GM12864 (cell line): ENCODE measurements at regions not wholly inside any gene's neighbourhood (a gene's known extent, or its start where the extent isn't known, plus 50 kb on each side); places are given as distances from the start of the nearest gene placed in this dataset.
"Not testable (repeated sequence)": the region's sequence is repeated elsewhere in the genome, so short reads cannot be mapped to it uniquely, and the experiment has no call there.

ENCODE experiments used
- DNase-seq: peaks from one replicate; pipeline ENCODE4 v3.0.0-alpha.2; 2011; ENCODE audit warnings: low read depth
- H3K4me3 ChIP-seq: 2 replicates; pipeline ENCODE4 v1.5.1; 2011; ENCODE audit warnings: mild to moderate bottlenecking, low read depth, low read length, control low read depth
- CTCF ChIP-seq: IDR thresholded peaks from 2 replicates; pipeline ENCODE4 v1.5.1; 2011; ENCODE audit warnings: low read depth, mild to moderate bottlenecking, moderate library complexity, low read length, control low read depth, inconsistent platforms; ENCODE audit errors: missing control alignments

GRCh38 chr6:34646714-34647113 lies 49.9 kb downstream of the ILRUN start:
- no peak for DNase-seq
- H3K4me3 ChIP-seq: no peak overlapping the region
- TF ChIP-seq CTCF: no peak

GRCh38 chr6:34645627-34646026 lies 50.9 kb downstream of the ILRUN start:
- H3K4me3 ChIP-seq: no peak overlapping the region
- no peak for DNase-seq
- no peak for TF ChIP-seq CTCF

- no peak for DNase-seq
- no peak overlapping the region for H3K4me3 ChIP-seq
- TF ChIP-seq CTCF: no peak
These were observed 51.9 kb downstream of the ILRUN start for GRCh38 chr6:34644716-34645115.

GRCh38 chr6:34642427-34642826 lies 54.1 kb downstream of the ILRUN start:
- DNase-seq: no peak
- H3K4me3 ChIP-seq: no peak overlapping the region
- TF ChIP-seq CTCF: no peak

- not testable (repeated sequence) for H3K4me3 ChIP-seq, DNase-seq
These were observed 56.3 kb downstream of the ILRUN start for GRCh38 chr6:34640074-34640849.

GRCh38 chr6:34638834-34639736 lies 57.5 kb downstream of the ILRUN start:
- TF ChIP-seq CTCF: no peak
- H3K4me3 ChIP-seq: no peak overlapping the region; the same call in 1 of the 2 replicates
- DNase-seq: peak; percentile 67

GRCh38 chr6:34633785-34634184 lies 62.8 kb downstream of the ILRUN start:
- H3K4me3 ChIP-seq: no peak overlapping the region
- DNase-seq: no peak

More at GRCh38 chr6:34633785-34634184, 62.8 kb downstream of the ILRUN start:
- no peak for TF ChIP-seq CTCF
